ENCODE measurements at regions not wholly inside any gene's neighbourhood (a gene's known extent, or its start where the extent isn't known, plus 50 kb on each side); places are given as distances from the start of the nearest gene placed in this dataset.

- Histone ChIP-seq H3K9me3 (replicated peaks; ENCODE audit: control insufficient read depth, insufficient read depth, low read depth, low read length) (no peaks in the 10 kb centered on the region), H3K9ac (ENCODE audit: insufficient read depth in 1 of 2, low read depth in 2 of 2, low read length in 2 of 2) (no peak overlapping the region), H4K20me1 (replicated peaks; ENCODE audit: control insufficient read depth, insufficient read depth, low read length) (no peaks in the 10 kb centered on the region), H3K36me3 (ENCODE audit: control insufficient read depth, insufficient read depth, low read length) (no peaks in the 10 kb centered on the region), H3K27ac (ENCODE audit: extremely low read depth, low read depth, low read length) (no peak overlapping the region), H3K4me1 (replicated peaks in 1 of 2; ENCODE audit: control insufficient read depth in 2 of 2, insufficient read depth in 2 of 2, low read length in 2 of 2) (no peaks in the 10 kb centered on the region), H3K9me1 (ENCODE audit: control insufficient read depth, insufficient read depth, low read length) (no peaks in the 10 kb centered on the region), H3K4me2 (ENCODE audit: insufficient read depth, low read length) (no peak overlapping the region), H3K27me3 (ENCODE audit: control insufficient read depth in 2 of 2, insufficient read depth in 2 of 2, low read length in 2 of 2) (no peaks in the 10 kb centered on the region), H3K4me3 (no peak overlapping the region), H2AFZ (ENCODE audit: low read depth, low read length) (no peak overlapping the region), H3K79me2 (ENCODE audit: control insufficient read depth, insufficient read depth, low read length) (no peaks in the 10 kb centered on the region)
- CTCF ChIA-PET (ENCODE audit: low intra/inter-chr PET ratio) = no interaction called here
- ATAC-seq = no peak
- DNase-seq (ENCODE audit: extremely low read depth in 1 of 4, low spot score in 3 of 4) = no peak
- no peak for FAIRE-seq
- BruUV-seq (replicated peaks) = no TSS peak
- intact Hi-C loops (cut with micrococcal nuclease) (no loop called here), in situ Hi-C loops (cut with MboI) (no loop called here)
- POLR2A ChIA-PET = no interaction called here
- no peak for TF ChIP-seq HNRNPK (IDR thresholded peaks at IDR 0.05; ENCODE audit: low read depth, low read length, poor library complexity, severe bottlenecking)
- TF ChIP-seq ZNF316 (IDR thresholded peaks at IDR 0.05) = peak; percentile 16; the same call in 1 of the 2 replicates
- TF ChIP-seq KDM2B (CRISPR knock-in tag; IDR thresholded peaks at IDR 0.05) = no peak
- TF ChIP-seq EHMT2 (IDR thresholded peaks at IDR 0.05) = no peak
Observed at GRCh38 chr7:115869801-115870200, 160.8 kb downstream of the TFEC start.

- H3K4me2 ChIP-seq (ENCODE audit: insufficient read depth, low read length) = no peak overlapping the region
- DNase-seq (ENCODE audit: extremely low read depth in 1 of 4, low spot score in 3 of 4) (no peak), ATAC-seq (no peak), FAIRE-seq (no peak)
- intact Hi-C loops (cut with micrococcal nuclease) = no loop called here
- ChIA-PET POLR2A (interaction anchor here (0.6 kb wide), 1 partner anchor 12 kb away, joined by 3 read pairs; no protein-coding TSS in a partner anchor), CTCF (ENCODE audit: low intra/inter-chr PET ratio) (no interaction called here)
- no peaks in the 10 kb centered on the region for H3K36me3 ChIP-seq (ENCODE audit: control insufficient read depth, insufficient read depth, low read length)
- TF ChIP-seq ADNP (tag; IDR thresholded peaks at IDR 0.05) (no peak), ZNF639 (CRISPR knock-in tag; conservative IDR thresholded peaks at IDR 0.05 in 1 of 2, IDR thresholded peaks at IDR 0.05 in 1 of 2) (no peak), POLR2AphosphoS2 (IDR thresholded peaks at IDR 0.05; ENCODE audit: low read length) (no peak), THRB (CRISPR knock-in tag; conservative IDR thresholded peaks at IDR 0.05) (no peak), ZBTB43 (CRISPR knock-in tag; IDR thresholded peaks at IDR 0.05) (no peak)
- no peaks in the 10 kb centered on the region for H3K79me2 ChIP-seq (ENCODE audit: control insufficient read depth, insufficient read depth, low read length)
- WGBS (ENCODE audit: insufficient coverage, low coverage, missing lambda C conversion rate) = 4% methylated on average over 3 of the region's 3 CpGs
- H3K9me1 ChIP-seq (ENCODE audit: control insufficient read depth, insufficient read depth, low read length) = no peaks in the 10 kb centered on the region
- no peaks in the 10 kb centered on the region for H3K9me3 ChIP-seq (replicated peaks; ENCODE audit: control insufficient read depth, insufficient read depth, low read depth, low read length)
- H2AFZ ChIP-seq (ENCODE audit: low read depth, low read length) = no peak overlapping the region
- in situ Hi-C loops (cut with MboI) = no loop called here
- H3K4me3 ChIP-seq = no peak overlapping the region
- H3K27ac ChIP-seq (ENCODE audit: extremely low read depth, low read depth, low read length) = no peak overlapping the region
- no peaks in the 10 kb centered on the region for H3K27me3 ChIP-seq (ENCODE audit: control insufficient read depth in 2 of 2, insufficient read depth in 2 of 2, low read length in 2 of 2)
- no peak overlapping the region for H3K9ac ChIP-seq (ENCODE audit: insufficient read depth in 1 of 2, low read depth in 2 of 2, low read length in 2 of 2)
- no peaks in the 10 kb centered on the region for H3K4me1 ChIP-seq (replicated peaks in 1 of 2; ENCODE audit: control insufficient read depth in 2 of 2, insufficient read depth in 2 of 2, low read length in 2 of 2)
- BruUV-seq (replicated peaks) = no TSS peak
- no peaks in the 10 kb centered on the region for H4K20me1 ChIP-seq (replicated peaks; ENCODE audit: control insufficient read depth, insufficient read depth, low read length)
Observed at GRCh38 chr7:115869190-115869589, 161.4 kb downstream of the TFEC start.
